Omental fat pad (tissue), 3 donors: ENCODE measurements at regions not wholly inside any gene's neighbourhood (a gene's known extent, or its start where the extent isn't known, plus 50 kb on each side); places are given as distances from the start of the nearest gene placed in this dataset.

Source experiments
- ATAC-seq: fragments of 150-250 bp; one replicate; pipeline ENCODE4 v1.9.1; 2016; ENCODE audit warnings: mild to moderate bottlenecking, moderate library complexity; ENCODE audit not compliant: low FRiP score
- DNase-seq: peaks from one replicate; pipeline ENCODE4 v3.0.0-alpha.2; 2019; ENCODE audit warnings: low spot score
- TF ChIP-seq, protein P1 (sequence below), 3 donors: fragments of 450-650 bp; IDR thresholded peaks; one replicate each; pipeline ENCODE4 v1.5.1; 2016 to 2017; ENCODE audit warnings: antibody characterized with exemption in 3 of 3, mild to moderate bottlenecking in 3 of 3, moderate library complexity in 2 of 3

DNA sequence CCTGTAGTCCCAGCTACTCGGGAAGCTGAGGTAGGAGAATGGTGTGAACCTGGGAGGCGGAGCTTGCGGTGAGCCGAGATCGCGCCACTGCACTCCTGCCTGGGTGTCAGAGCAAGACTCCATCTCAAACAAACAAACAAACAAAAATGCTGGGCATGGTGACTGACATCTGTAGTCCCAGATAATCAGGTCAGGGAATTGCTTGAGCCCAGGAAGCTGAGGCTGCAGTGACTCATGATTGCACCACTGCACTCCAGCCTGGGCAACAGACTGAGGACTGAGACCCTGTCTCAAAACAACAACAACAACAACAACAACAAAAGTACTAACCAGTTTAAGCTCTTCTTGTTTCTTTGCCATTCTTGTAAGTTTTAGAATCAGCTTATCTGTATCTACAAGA, 383.0 kb upstream of the PMFBP1 start:
- no peak for DNase-seq
- no peak for ATAC-seq
- TF ChIP-seq, protein P1, sequence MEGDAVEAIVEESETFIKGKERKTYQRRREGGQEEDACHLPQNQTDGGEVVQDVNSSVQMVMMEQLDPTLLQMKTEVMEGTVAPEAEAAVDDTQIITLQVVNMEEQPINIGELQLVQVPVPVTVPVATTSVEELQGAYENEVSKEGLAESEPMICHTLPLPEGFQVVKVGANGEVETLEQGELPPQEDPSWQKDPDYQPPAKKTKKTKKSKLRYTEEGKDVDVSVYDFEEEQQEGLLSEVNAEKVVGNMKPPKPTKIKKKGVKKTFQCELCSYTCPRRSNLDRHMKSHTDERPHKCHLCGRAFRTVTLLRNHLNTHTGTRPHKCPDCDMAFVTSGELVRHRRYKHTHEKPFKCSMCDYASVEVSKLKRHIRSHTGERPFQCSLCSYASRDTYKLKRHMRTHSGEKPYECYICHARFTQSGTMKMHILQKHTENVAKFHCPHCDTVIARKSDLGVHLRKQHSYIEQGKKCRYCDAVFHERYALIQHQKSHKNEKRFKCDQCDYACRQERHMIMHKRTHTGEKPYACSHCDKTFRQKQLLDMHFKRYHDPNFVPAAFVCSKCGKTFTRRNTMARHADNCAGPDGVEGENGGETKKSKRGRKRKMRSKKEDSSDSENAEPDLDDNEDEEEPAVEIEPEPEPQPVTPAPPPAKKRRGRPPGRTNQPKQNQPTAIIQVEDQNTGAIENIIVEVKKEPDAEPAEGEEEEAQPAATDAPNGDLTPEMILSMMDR (IDR thresholded peaks at IDR 0.05): no peak

DNA sequence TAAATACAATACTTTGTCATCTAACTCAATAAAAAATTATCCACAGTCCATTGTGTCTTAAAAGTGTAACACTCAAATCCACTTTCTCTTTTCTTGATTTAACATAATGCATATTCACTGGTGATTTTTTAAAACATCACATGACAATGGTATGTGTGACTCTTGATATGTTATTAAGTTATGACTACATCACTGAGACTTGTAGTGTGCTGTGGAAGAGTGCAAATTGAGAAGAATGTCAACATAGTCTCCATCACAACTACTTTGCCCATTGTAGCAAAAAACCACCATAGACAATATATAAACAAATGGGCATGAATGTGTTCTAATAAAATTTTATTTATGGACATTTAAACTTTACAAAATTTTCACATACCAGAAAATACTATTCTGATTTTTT, 380.7 kb upstream of the PMFBP1 start:
- TF ChIP-seq, protein P1 (IDR thresholded peaks at IDR 0.05): no peak
- no peak for DNase-seq
- no peak for ATAC-seq

- TF ChIP-seq, protein P1 (IDR thresholded peaks at IDR 0.05): no peak
- ATAC-seq (no peak), DNase-seq (no peak)
Observed at GRCh38 chr16:72551649-72552048, 379.7 kb upstream of the PMFBP1 start.

DNA sequence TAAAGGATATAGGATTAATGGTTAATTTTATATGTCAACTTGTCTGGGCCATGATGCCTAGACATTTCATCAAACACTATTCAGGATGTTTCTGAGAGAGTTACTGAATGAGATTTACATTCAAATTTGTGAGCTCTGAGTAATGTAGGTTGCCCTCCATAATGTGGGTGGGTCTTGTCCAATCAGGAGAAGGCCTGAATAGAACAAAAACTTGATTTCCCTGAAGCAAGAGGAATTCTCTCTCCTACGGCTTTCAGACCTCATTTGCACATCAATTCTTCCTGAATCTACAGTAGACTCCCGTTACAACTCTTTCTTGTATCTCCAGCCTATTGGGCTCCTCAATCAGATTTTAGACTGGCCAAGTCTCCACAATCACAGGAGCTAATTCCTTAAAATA, 377.9 kb upstream of the PMFBP1 start:
- DNase-seq (no peak), ATAC-seq (no peak)
- TF ChIP-seq, protein P1 (IDR thresholded peaks at IDR 0.05): no peak

GRCh38 chr16:72542102-72542501, 370.1 kb upstream of the PMFBP1 start:
- TF ChIP-seq, protein P1 (IDR thresholded peaks at IDR 0.05): no peak
- ATAC-seq (no peak), DNase-seq (no peak)

DNA sequence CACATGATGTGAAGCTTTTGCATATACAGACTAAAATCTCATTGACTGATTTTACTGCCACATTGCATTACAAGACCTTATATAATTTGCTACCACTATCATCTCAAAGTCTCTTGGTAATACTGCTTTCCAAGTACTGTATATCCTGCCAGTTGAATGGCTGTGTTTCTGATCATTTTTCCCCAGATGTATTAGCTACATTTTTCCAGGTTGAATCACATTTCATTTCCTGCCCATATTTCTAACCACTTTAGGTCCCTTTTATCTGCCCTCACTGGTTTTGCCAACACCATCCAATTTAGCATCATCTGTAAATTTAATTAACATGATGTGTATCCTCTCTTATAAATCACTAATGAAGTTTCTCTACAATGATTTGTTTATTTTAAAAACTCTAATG, 365.7 kb upstream of the PMFBP1 start:
- TF ChIP-seq, protein P1 (IDR thresholded peaks at IDR 0.05): no peak
- DNase-seq (no peak), ATAC-seq (no peak)

DNA sequence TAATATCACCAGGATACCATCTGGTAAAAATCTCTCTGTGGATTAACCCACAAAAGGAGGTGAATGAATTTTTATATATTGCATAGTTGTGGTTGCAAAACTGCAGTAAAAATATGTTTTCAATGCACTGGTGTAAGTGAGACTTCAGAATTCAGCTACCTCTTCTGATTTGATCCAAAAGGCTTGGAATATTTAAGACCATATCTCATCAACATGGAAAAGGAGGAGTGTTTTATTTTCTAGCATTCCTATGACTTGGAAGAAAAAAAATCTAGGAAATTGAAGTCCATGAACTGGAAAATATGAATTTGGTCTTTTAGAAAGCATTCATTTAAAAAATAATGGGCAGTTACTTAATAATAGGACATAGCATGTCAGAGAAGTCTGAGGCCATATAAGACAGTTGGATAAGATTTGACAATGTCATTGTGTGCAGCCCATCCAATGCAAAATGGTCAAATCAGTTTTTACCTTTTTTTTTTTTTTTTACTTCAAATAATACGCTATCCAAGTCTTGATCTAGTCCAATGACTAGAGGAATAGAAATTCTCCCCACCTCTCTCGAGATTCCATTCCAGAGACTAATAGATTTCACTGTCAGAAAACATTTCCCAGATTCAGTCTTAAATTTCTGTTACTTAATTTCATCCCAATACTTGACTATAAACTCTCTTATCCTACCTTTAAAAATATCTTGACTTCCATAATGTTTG, 364.9 kb upstream of the PMFBP1 start:
- DNase-seq (no peak), ATAC-seq (no peak)
- TF ChIP-seq, protein P1 (IDR thresholded peaks at IDR 0.05): no peak
